DOHH2 (cell line): ENCODE measurements at regions not wholly inside any gene's neighbourhood (a gene's known extent, or its start where the extent isn't known, plus 50 kb on each side); places are given as distances from the start of the nearest gene placed in this dataset.

Source experiments
- H3F3A ChIP-seq: fragments of 200-600 bp; sonication (generic), shearing (Covaris generic); 2 replicates; pipeline ENCODE4 v1.6.0; 2016; ENCODE audit warnings: antibody characterized with exemption, mild to moderate bottlenecking; ENCODE audit not compliant: control insufficient read depth, insufficient read depth
- H3K27ac ChIP-seq: fragments of 200-600 bp; sonication (generic); 2 replicates; pipeline ENCODE4 v1.5.1; 2014; ENCODE audit warnings: low read depth, mild to moderate bottlenecking, low read length, moderate library complexity
- H3K27me3 ChIP-seq: fragments of 200-600 bp; sonication (generic); 2 replicates; pipeline ENCODE4 v1.6.1; 2014; ENCODE audit warnings: mild to moderate bottlenecking, low read length, mixed read lengths; ENCODE audit not compliant: control insufficient read depth
- H3K36me3 ChIP-seq: fragments of 200-600 bp; sonication (generic); 2 replicates; pipeline ENCODE4 v1.6.1; 2014; ENCODE audit warnings: mild to moderate bottlenecking, low read length, moderate library complexity, mixed read lengths; ENCODE audit not compliant: control insufficient read depth
- H3K4me1 ChIP-seq: fragments of 200-600 bp; sonication (generic); 2 replicates; pipeline ENCODE4 v1.6.1; 2014; ENCODE audit warnings: mild to moderate bottlenecking, low read length, mixed read lengths; ENCODE audit not compliant: control insufficient read depth
- H3K4me2 ChIP-seq: fragments of 200-600 bp; sonication (generic); 2 replicates; pipeline ENCODE4 v1.6.0; 2014; ENCODE audit warnings: mild to moderate bottlenecking, low read length, moderate library complexity
- H3K4me3 ChIP-seq: fragments of 200-600 bp; sonication (generic); 2 replicates; pipeline ENCODE4 v1.5.1; 2014; ENCODE audit warnings: mild to moderate bottlenecking, low read length, mixed read lengths
- H3K79me2 ChIP-seq: fragments of 200-600 bp; sonication (generic); 2 replicates; pipeline ENCODE4 v1.6.1; 2014; ENCODE audit warnings: mild to moderate bottlenecking, low read length, mixed read lengths; ENCODE audit not compliant: control insufficient read depth
- H3K9me2 ChIP-seq: fragments of 200-600 bp; sonication (generic); replicated peaks from 2 replicates; pipeline ENCODE4 v1.6.1; 2014; ENCODE audit warnings: mild to moderate bottlenecking, low read length, mixed read lengths; ENCODE audit not compliant: control insufficient read depth
- H3K9me3 ChIP-seq: fragments of 200-600 bp; sonication (generic); 2 replicates; pipeline ENCODE4 v1.6.1; 2014; ENCODE audit warnings: antibody characterized with exemption, low read length, mixed read lengths; ENCODE audit not compliant: control insufficient read depth, insufficient read depth
- H4K20me1 ChIP-seq: fragments of 200-600 bp; sonication (generic); 2 replicates; pipeline ENCODE4 v1.6.0; 2014; ENCODE audit warnings: low read depth, mild to moderate bottlenecking, antibody characterized with exemption, low read length, moderate library complexity; ENCODE audit not compliant: control insufficient read depth, insufficient read depth
- EZH2phosphoT487 ChIP-seq: fragments of 200-600 bp; sonication (generic); IDR thresholded peaks from 2 replicates; pipeline ENCODE4 v1.6.1; 2017; ENCODE audit warnings: borderline replicate concordance, mild to moderate bottlenecking, antibody characterized with exemption, low read length, moderate library complexity, mixed read lengths
- TF ChIP-seq, protein P1 (sequence below): fragments of 200-600 bp; sonication (generic); IDR thresholded peaks from one replicate; pipeline ENCODE4 v1.5.1; 2014; ENCODE audit warnings: antibody characterized with exemption, mild to moderate bottlenecking, low read depth, low read length; ENCODE audit not compliant: poor library complexity, severe bottlenecking

DNA sequence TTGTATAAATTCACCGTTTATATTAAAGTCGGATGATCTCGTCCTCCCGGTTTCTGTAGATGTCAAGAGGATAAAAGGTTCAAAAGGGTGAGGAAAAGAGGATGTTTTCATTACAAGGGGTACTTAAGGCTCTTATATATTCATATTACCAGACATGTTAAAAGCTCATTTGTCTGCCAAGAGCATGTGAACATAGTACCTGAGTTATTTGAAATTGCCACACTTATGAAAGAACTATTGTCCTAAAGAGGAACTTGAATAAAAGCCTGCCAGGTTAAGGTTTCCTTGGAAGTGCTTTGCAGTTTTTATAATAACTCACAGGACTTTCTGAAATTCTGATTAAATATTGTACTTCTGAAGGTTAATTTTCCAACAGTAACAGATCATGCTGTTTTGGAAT lies 1915.1 kb downstream of the MAT2B start:
- Histone ChIP-seq H3K9me3 (no peaks in the 10 kb centered on the region), H4K20me1 (no peaks in the 10 kb centered on the region), H3K79me2 (no peaks in the 10 kb centered on the region), H3K27ac (no peak overlapping the region), H3K27me3 (no peaks in the 10 kb centered on the region), H3K9me2 (no peaks in the 10 kb centered on the region), H3F3A (no peaks in the 10 kb centered on the region), H3K36me3 (no peaks in the 10 kb centered on the region), H3K4me1 (no peaks in the 10 kb centered on the region), H3K4me2 (no peak overlapping the region), H3K4me3 (no peak overlapping the region)
- TF ChIP-seq EZH2phosphoT487, result no peak

DNA sequence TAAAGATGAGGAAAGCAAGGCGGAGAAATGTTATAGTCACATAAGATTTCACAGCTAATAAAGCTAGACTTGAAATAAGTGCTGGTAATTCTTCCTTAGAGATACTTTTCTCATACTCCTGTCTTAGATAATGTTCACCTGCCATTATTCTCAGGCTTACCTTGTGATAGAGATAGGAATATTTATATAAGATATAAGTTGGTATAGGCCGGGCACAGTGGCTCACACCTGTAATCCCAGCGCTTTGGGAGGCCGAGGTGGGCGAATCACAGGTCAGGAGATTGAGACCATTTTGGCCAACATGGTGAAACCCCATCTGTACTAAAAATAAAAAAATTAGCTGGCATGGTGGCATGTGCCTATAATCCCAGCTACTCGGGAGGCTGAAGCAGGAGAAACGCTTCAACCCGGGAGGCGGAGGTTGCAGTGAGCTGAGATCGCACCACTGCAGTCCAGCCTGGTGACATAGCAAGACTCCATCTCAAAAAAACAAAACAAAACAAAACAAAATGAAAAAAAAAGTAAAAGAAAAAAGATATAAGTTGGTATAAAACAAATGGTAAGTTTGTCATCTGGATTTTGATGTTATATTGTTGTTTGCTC lies 1918.4 kb downstream of the MAT2B start:
- Histone ChIP-seq H3K9me3 (no peaks in the 10 kb centered on the region), H3K79me2 (no peaks in the 10 kb centered on the region), H3F3A (no peaks in the 10 kb centered on the region), H3K4me2 (no peak overlapping the region), H3K9me2 (no peaks in the 10 kb centered on the region), H4K20me1 (no peaks in the 10 kb centered on the region), H3K4me3 (no peak overlapping the region), H3K4me1 (no peaks in the 10 kb centered on the region), H3K27ac (no peak overlapping the region), H3K27me3 (no peaks in the 10 kb centered on the region), H3K36me3 (no peaks in the 10 kb centered on the region)
- no peak for TF ChIP-seq EZH2phosphoT487
- TF ChIP-seq, protein P1, sequence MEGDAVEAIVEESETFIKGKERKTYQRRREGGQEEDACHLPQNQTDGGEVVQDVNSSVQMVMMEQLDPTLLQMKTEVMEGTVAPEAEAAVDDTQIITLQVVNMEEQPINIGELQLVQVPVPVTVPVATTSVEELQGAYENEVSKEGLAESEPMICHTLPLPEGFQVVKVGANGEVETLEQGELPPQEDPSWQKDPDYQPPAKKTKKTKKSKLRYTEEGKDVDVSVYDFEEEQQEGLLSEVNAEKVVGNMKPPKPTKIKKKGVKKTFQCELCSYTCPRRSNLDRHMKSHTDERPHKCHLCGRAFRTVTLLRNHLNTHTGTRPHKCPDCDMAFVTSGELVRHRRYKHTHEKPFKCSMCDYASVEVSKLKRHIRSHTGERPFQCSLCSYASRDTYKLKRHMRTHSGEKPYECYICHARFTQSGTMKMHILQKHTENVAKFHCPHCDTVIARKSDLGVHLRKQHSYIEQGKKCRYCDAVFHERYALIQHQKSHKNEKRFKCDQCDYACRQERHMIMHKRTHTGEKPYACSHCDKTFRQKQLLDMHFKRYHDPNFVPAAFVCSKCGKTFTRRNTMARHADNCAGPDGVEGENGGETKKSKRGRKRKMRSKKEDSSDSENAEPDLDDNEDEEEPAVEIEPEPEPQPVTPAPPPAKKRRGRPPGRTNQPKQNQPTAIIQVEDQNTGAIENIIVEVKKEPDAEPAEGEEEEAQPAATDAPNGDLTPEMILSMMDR, result no peak

- TF ChIP-seq, protein P1, result no peak
- TF ChIP-seq EZH2phosphoT487, result no peak
- no peak overlapping the region for H3K4me2 ChIP-seq
- H3K27me3 ChIP-seq, result no peaks in the 10 kb centered on the region
- no peaks in the 10 kb centered on the region for H4K20me1 ChIP-seq
- no peaks in the 10 kb centered on the region for H3K9me3 ChIP-seq
- H3K27ac ChIP-seq, result no peak overlapping the region
- no peaks in the 10 kb centered on the region for H3K79me2 ChIP-seq
- no peaks in the 10 kb centered on the region for H3K9me2 ChIP-seq
- H3K4me3 ChIP-seq, result no peak overlapping the region
- no peaks in the 10 kb centered on the region for H3K4me1 ChIP-seq
- no peaks in the 10 kb centered on the region for H3F3A ChIP-seq
- no peaks in the 10 kb centered on the region for H3K36me3 ChIP-seq
Observed at GRCh38 chr5:165425594-165425993, 1920.2 kb downstream of the MAT2B start.

- H3K9me3 ChIP-seq, result no peaks in the 10 kb centered on the region
Observed at GRCh38 chr5:165448753-165449152, 1943.3 kb downstream of the MAT2B start.

More at GRCh38 chr5:165448753-165449152, 1943.3 kb downstream of the MAT2B start:
- TF ChIP-seq, protein P1, result no peak
- TF ChIP-seq EZH2phosphoT487, result no peak
- Histone ChIP-seq H3K4me1 (no peaks in the 10 kb centered on the region), H3K9me2 (no peaks in the 10 kb centered on the region), H3K27ac (no peak overlapping the region), H3K79me2 (no peaks in the 10 kb centered on the region), H4K20me1 (no peaks in the 10 kb centered on the region), H3K27me3 (no peaks in the 10 kb centered on the region), H3F3A (no peaks in the 10 kb centered on the region), H3K4me2 (no peak overlapping the region), H3K36me3 (no peaks in the 10 kb centered on the region), H3K4me3 (no peak overlapping the region)
